ENCODE measurements at regions not wholly inside any gene's neighbourhood (a gene's known extent, or its start where the extent isn't known, plus 50 kb on each side); places are given as distances from the start of the nearest gene placed in this dataset.
"Not testable (repeated sequence)": the region's sequence is repeated elsewhere in the genome, so short reads cannot be mapped to it uniquely, and the experiment has no call there.

GRCh38 chr10:53162856-53163255 lies 390.3 kb upstream of the MBL2 start:
- DNase-seq (ENCODE audit: low read depth): no peak

DNA sequence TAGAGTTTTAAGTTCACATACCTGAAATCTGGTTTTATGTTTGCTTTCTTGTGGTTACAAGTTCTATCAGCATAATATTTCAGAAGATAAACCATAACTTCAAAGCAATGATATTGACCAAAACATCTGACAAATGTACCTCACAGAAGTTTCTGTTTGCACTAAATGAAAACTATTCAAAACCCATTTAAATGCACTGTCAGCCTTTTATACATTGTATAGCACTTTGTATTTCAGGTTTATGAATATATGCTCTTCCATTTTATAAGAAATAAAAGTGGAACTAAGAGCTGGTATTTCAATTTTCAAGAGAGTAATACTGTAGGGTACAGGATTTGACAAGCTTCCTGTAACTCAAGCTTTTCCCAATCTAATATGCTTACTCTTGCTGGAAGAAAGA lies 388.6 kb upstream of the MBL2 start:
- no peak for DNase-seq (ENCODE audit: low read depth)

GRCh38 chr10:53155674-53156073 lies 383.1 kb upstream of the MBL2 start:
- not testable (repeated sequence) for DNase-seq (ENCODE audit: low read depth)

- no peak for DNase-seq (ENCODE audit: low read depth)
Observed at GRCh38 chr10:53153831-53154230, 381.2 kb upstream of the MBL2 start.

- DNase-seq (ENCODE audit: low read depth): no peak
Observed at GRCh38 chr10:53140506-53140905, 367.9 kb upstream of the MBL2 start.

DNA sequence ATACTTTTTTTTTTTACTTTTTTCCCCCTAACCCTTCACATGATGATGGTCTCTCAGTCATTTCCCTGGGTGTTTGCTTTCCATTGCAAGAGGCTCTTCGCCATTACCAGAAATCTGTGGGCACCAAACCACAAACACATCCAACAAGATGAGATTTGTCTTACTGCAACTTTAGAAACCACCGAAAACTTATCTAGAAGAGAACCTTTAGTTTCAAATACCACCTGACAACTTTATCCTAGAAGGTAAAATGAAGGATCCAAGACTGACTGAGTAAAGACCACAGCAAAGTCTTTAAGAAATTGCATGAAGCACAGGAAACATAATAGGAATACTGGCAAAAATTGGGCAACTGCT lies 363.3 kb upstream of the MBL2 start:
- no peak for DNase-seq (ENCODE audit: low read depth)

GRCh38 chr10:53135213-53135896 lies 362.8 kb upstream of the MBL2 start:
- DNase-seq (ENCODE audit: low read depth): no peak

DNA sequence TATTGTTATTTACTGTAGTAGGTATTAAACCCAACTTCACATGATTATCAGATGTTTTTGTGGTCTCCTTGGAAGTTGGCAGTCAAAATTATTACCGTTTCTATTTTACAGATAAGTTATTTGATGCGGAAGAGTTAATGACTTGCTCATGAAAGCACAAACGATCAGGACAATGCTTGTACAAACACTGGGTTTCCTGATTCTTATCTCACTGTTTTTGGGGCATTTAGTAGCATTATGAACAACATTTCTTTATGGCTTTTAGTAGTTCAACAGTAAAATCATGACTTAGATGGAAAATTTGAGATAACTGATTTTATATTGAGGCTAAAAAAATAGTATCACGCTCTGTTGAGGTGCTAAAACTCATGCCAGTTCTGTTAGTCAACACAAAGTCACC lies 361.5 kb upstream of the MBL2 start:
- no peak for DNase-seq (ENCODE audit: low read depth)

- no peak for DNase-seq (ENCODE audit: low read depth)
Observed at GRCh38 chr10:53130337-53130736, 357.8 kb upstream of the MBL2 start.

- no peak for DNase-seq (ENCODE audit: low read depth)
Observed at GRCh38 chr10:53127686-53128085, 355.1 kb upstream of the MBL2 start.

- DNase-seq (ENCODE audit: low read depth): no peak
Observed at GRCh38 chr10:53123311-53123710, 350.7 kb upstream of the MBL2 start.

- no peak for DNase-seq (ENCODE audit: low read depth)
Observed at GRCh38 chr10:53122281-53122680, 349.7 kb upstream of the MBL2 start.

GRCh38 chr10:53115660-53116059 lies 343.1 kb upstream of the MBL2 start:
- no peak for DNase-seq (ENCODE audit: low read depth)

DNA sequence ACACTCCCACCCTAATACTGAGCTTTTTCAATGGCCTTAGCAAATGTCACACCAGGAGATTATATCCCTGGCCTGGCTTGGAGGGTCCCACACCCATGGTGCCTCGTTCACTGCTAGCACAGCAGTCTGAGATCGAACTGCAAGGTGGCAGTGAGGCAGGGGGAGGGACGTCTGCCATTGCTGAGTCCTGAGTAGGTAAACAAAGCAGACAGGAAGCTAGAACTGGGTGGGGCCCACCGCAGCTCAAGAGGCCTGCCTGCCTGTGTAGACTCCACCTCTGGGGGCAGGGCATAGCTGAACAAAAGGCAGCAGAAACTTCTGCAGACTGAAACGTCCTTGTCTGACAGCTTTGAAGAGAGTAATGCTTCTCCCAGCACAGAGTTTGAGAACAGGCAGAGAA lies 338.9 kb upstream of the MBL2 start:
- no peak for DNase-seq (ENCODE audit: low read depth)

DNA sequence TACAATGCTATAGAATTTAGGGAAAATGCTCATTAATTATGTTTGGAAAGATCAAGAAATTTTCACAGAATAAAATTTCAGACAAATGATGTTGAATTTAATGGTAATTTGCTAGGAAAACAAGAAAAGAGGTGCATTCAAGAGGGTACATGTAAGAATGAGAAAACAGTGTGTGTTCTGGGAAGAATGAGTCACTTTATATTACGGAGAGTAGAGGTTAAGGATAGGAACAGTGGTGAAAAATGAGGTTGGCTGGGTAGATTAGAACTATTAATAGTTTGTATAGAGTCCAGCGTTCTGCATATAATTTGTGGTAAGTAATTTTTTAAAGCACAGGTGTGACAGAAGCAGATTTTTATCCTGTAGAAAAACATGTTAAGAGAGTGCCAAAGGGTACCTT lies 336.7 kb upstream of the MBL2 start:
- DNase-seq (ENCODE audit: low read depth): no peak

- DNase-seq (ENCODE audit: low read depth): no peak
Observed at GRCh38 chr10:53108317-53108934, 335.8 kb upstream of the MBL2 start.

DNA sequence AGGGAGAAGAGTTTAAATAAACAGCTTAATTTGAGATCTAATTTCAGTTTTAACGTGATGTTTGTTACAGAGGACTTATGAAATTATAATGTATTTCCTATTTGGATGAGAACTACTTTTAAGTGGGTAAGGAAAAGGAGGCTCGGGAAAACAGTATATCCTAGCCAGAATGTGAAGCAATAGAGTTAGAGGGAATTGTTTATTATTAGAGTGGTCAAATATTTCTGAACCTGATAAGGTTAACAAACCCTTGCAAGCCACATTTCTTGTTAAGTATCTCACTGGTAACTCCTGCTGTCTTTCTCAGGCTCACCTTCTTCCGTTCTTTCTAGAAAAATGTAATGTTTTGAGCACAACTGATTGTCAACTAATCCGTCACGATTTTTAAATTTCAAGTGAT lies 335.1 kb upstream of the MBL2 start:
- DNase-seq (ENCODE audit: low read depth): no peak

- no peak for DNase-seq (ENCODE audit: low read depth)
Observed at GRCh38 chr10:53102424-53102823, 329.8 kb upstream of the MBL2 start.

DNA sequence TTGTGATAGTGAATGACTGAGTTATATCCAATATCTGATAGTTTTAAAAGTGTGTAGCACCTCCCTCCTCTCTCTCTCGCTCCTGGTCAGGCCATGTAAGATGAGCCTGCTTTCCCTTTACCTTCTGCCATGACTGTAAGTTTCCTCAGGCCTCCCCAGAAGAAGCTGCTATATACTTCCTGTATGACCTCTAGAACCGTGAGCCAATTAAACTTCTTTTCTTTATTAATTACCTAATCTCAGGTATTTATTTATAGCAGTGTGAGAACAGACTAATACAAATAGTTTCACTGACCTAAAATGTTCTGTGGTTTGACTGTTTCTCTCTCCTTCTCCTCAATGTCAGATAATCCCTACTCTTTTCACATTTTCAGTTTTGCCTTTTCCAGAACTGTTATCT lies 321.3 kb upstream of the MBL2 start:
- DNase-seq (ENCODE audit: low read depth): no peak

- DNase-seq (ENCODE audit: low read depth): no peak
Observed at GRCh38 chr10:53091574-53091973, 319.0 kb upstream of the MBL2 start.

GRCh38 chr10:53088961-53089360 lies 316.4 kb upstream of the MBL2 start:
- no peak for DNase-seq (ENCODE audit: low read depth)

- no peak for DNase-seq (ENCODE audit: low read depth)
Observed at GRCh38 chr10:53079283-53079682, 306.7 kb upstream of the MBL2 start.

DNA sequence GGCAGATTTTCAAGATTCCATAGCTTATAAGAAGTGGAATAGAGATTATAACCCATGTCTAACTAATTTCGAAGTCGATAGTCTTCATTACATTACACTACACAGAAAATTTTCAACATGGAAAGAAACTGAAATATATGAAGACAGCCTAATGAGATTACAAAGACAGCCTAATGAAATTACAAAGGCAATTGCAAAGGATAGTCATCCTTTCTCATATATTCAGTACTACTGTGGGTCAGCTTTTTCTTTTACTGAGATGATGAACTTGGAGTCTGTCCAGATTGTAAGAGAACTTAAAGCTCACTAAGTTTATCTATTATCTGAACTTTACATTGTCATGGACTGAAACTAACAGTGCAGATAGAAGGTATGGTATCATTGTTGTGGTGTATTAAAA lies 304.4 kb upstream of the MBL2 start:
- no peak for DNase-seq (ENCODE audit: low read depth)

- no peak for DNase-seq (ENCODE audit: low read depth)
Observed at GRCh38 chr10:53075469-53075868, 302.9 kb upstream of the MBL2 start.

Measured in GM04503 (cell line).